ENCODE measurements at regions not wholly inside any gene's neighbourhood (a gene's known extent, or its start where the extent isn't known, plus 50 kb on each side); places are given as distances from the start of the nearest gene placed in this dataset.

GRCh38 chr1:87950369-87950768 is 621.7 kb downstream of the LMO4 start:
- no peak for TF ChIP-seq CTCF (conservative IDR thresholded peaks at IDR 0.05)
- TF ChIP-seq ZFX (IDR thresholded peaks at IDR 0.05): no peak

Measured in C4-2B (cell line).